HG02763 (cell line): ENCODE measurements at regions not wholly inside any gene's neighbourhood (a gene's known extent, or its start where the extent isn't known, plus 50 kb on each side); places are given as distances from the start of the nearest gene placed in this dataset.
A peak's percentile ranks its signal among the peaks of the same experiment; 100 is the strongest.

ENCODE experiments used
- ATAC-seq: cut with Tn5 transposase; IDR thresholded peaks from one replicate; pipeline ENCODE4 v1.9.1; 2021; ENCODE audit warnings: mild to moderate bottlenecking, moderate library complexity; ENCODE audit not compliant: unreplicated experiment

DNA sequence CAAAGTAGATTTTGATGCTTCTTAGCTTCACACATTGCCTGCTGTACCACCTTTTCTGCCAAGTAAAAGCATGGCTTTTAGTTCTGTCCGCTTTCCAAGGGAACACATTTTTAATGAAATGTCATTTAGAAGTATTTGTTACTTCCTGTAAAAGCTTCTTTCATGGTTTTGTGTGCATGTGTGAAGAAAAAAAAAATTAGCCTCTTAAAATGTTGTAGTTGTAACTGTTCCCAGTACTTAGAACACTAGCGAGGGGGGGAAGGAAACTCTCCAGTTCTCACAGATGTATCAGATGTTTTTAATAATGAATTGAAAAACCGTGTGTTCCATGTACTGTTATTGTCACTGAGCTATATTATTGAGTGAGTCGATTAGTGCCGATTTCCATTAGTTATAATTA is 568.3 kb upstream of the ADGRL2 start:
- no peak for ATAC-seq

GRCh38 chr1:81231729-81232038 is 569.0 kb upstream of the ADGRL2 start:
- ATAC-seq, result no peak

DNA sequence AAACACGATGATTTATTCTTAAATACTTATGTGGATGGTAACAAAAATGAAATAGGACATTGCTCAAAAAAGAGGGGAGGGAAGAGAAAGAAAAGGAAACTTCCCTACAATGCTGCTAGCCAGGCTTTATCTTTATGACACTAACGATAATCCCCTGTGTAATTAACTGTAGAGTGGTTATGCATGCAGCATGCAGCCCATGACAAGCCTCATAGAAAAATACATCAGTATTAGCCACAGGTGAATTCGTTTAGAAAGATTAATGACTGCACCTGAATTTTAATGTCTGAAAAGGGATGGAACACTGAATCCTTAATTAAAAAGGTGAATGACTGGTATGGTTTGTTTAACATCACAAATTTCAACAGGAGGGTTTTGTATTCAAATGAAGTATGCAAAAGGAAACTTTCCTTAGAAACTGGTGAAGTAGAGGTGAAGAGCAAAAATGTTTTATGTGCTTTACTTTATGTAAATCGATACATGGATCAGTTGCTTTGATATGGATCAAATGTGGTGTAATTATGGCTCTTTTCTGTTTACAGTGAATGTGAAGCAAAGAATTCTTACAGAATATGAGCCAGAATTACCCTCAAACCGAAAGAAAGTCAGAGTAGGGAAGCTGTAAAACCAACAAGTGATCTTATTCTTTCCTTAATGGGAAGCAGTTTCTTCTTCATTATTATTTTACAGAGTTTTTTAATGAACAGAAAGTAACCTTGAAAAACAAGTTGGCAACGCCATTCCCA is 569.6 kb upstream of the ADGRL2 start:
- ATAC-seq, result no peak

DNA sequence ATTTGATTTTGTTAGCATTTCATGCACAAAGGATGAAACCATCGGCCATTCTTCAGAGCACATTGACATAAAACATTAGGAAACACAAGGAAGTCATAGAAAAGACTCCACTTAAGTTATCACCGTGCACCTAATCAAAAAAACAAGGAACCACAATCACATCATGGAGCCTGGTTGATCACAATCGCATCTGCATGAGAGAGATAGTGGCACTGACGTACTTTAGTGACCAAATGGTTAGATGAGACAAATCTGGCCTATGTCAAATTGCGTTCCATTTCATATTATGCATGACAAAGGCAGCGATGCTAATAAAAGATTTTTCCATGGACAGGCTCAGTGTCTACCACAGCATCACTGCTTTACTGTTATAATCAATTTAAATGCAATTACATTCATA is 571.8 kb upstream of the ADGRL2 start:
- no peak for ATAC-seq

GRCh38 chr1:81226603-81226928 is 574.2 kb upstream of the ADGRL2 start:
- ATAC-seq, result no peak

GRCh38 chr1:81225789-81226602 is 574.7 kb upstream of the ADGRL2 start:
- peak; percentile 64 for ATAC-seq

DNA sequence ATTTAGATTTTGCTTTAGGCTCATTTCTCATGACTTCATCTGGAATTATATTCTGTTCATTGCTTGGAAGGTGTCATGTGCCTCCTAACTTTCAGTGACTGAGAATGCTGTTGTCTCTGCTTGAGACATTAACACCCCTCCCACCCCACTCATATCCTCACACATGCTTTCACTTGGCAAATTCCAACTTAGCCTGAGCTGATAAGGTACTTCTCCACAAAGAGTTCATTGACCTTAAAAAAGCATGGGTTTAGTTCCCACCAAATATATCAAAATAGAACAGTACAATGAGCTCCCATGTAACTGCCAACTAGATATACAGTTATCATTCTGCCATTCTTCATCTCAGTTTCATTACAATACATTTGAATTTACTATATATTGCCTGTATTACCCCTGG is 576.5 kb upstream of the ADGRL2 start:
- no peak for ATAC-seq

DNA sequence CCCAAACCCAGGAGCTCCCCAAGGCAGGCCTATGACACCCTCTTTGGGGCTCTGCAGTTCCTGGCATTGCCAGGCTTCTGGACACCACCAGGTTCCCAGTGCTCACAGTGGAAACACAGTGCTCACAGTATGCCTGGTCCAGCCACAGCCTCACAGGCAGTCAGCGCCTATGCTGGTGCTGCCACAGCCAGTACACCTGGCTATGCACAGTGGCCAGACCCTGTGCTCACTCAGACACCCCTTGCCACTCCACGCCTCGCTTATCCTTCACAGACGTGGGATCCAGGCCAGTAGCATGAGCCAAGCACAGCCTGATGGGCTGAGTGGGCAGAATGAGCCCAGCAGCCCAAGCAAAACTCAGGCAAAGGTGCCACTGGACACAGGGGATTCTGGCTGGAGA is 579.2 kb upstream of the ADGRL2 start:
- no peak for ATAC-seq

GRCh38 chr1:81220614-81221071 is 580.1 kb upstream of the ADGRL2 start:
- ATAC-seq, result no peak

DNA sequence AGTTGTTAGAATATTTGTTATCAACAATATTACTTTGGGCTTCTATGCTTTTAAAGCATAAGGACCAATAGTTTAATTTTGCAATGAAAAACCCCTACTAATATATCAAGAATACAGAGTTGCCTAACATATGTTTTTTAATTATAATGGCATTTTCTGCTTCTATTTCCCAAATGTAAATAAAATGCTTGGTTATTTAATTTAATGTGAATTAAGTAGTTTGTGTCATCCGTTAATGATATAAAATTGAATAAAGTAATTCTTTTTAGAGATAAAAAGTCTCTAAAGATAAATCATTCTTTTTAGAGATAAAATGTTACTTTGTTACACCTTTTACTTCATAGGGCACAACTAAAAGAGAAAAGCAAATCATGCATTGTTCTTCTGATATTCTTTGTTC is 583.7 kb upstream of the ADGRL2 start:
- no peak for ATAC-seq

GRCh38 chr1:81213279-81213678 is 587.5 kb upstream of the ADGRL2 start:
- no peak for ATAC-seq

DNA sequence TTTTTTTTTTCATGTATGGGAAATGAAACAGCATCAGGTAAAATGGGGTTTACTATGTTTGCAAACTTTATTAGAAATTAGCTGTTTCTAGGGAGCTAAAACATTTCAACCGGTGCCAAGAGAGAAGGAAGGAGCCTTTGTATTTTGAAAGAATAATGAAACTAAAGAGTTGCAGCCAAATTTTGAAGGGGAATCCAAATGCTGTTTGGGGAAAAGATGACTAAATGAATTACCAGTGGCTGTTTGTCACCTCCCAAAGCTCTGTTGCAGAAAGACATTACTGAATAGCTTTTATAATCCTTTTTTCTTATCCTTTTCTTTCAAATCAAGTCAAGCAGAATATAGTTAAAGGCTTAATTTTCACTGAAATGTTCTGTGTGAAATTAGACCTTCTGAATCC is 591.3 kb upstream of the ADGRL2 start:
- ATAC-seq, result no peak

DNA sequence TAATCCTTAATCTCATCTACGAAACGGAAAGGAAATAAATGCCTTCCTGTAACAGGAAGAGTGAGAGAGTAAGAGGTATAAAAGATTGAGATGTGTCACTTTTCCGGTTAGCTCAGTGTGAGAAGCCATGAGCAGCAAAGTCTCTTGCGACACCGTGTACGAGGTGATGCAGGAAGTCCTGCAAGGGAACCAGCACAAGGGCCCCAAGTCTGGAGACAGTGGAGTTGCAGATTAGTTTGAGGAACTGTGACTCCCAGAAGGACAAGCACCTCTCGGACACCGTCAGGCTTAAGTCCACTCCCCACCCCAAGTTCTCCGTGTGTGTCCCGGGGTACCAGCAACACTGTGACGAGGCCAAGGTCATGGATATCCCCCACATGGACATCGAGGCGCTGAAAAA is 592.3 kb upstream of the ADGRL2 start:
- no peak for ATAC-seq

DNA sequence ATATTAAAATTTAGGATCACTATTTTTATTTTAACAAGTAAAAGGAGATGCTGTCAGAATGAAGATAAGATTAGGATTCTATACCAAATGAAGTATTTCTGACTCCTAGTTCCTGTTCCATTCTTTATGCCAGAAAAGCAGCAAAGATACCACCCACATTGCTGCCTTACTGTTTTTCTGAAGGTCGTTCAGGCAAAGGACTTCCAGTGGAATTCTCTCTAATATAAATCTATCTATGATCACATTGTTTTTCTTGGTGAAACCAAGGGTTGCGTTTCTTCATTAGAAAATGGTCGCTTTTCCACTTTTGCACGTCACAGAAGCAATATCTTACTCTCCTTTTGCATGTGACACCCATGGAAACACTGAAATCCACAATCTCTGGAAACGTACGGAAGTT is 594.8 kb upstream of the ADGRL2 start:
- ATAC-seq, result no peak

DNA sequence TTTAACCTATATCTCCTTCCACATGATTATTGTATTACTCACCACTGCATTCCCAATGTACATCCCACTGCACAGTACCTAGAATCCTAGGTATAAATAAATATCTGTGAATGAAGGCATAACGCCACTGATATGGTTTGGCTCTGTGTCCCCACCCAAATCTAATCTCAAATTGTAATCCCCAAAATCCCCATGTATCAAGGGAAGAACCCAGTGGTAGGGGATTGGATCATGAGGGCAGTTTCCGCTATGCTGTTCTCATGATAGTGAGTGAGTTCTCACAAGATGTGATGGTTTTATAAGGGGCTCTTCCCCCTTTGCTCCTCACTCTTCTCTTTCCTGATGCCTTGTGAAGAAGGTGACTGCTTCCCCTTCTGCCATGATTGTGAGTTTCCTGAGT is 599.0 kb upstream of the ADGRL2 start:
- ATAC-seq, result no peak

DNA sequence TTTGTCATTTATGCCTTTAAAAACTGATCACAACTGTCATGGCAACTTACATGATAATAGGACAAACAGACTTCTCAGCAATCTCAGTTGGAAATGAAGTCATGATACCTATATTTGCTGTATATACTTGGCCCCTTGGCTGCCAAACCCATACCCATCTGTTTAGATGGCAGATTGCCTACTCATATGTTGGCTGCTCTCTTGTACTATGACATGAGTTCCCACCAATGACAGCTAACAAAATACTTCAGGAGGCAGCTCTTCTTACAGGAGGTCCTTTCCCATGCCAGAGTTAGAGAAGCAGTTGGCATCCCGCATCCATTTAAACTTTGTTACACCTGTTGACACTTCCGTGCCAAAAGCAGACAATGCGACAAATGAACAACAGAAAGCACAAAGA is 603.1 kb upstream of the ADGRL2 start:
- no peak for ATAC-seq

DNA sequence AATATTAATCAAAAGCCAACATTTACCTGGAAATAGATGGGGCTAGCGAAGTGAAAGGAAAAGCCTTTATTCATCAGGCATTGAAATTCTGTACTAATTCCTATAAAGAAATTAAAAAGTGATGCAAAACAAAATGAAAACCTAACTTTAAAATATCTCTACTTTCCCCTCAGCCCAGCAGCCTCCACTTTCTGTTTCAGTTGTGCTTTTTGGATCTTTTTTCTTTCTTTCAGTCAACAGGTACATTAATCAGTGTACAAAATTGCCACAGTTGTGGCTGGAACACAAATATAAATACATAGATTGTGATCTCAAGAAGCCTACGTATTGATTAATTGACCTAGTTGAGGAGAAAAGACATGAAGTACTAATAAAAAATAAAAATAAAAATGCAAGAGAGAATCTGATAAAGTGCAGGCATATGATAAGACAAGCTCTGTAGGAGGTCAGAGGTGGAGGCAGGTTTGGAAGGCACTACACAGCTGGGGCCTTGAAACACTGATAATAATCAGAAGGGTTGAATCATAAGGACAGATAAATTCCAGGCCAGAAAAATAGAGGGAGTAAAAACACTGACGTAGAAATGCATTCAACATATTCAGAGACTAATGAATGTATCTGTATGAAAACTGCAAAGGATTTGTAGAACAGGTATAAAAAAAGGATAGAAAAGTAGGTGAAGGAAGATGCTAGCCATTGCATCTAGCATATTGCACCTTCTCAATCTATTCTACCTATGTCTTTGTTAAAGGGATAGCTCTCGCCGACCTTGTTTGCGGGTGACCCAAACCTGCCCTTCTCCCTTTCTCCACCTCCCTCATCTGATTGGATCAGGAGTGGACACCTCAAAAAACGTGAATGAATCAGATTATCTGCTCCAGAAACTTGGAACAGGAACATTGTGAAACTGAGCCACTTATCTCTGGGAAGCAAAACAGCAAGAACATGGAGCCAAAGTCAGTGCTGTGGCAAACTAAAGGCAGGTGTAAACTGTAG is 607.8 kb upstream of the ADGRL2 start:
- no peak for ATAC-seq

- ATAC-seq, result no peak
Observed at GRCh38 chr1:81190003-81190402, 610.7 kb upstream of the ADGRL2 start.

DNA sequence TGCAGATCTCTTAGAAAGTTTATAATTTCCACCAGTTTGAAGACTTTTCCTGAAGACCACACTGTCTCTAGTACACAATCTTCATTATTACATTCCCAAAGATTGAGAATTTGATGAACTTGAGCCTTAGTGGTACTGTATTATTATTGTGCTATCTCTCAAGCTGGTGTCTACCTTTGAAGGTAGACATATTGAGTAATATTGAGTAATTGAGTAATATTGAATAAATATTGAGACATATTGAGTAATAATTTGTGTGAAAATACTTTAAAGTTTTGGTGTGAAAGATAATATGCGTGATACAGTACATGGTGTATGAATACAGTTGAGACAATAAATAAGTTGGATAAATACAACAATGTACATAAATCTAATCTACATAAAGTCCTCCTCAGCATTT is 613.1 kb upstream of the ADGRL2 start:
- ATAC-seq, result no peak

GRCh38 chr1:81186261-81186660 is 614.5 kb upstream of the ADGRL2 start:
- no peak for ATAC-seq

- ATAC-seq, result no peak
Observed at GRCh38 chr1:81183553-81183952, 617.2 kb upstream of the ADGRL2 start.
